OCI-M1 (cell line): ENCODE measurements at regions not wholly inside any gene's neighbourhood (a gene's known extent, or its start where the extent isn't known, plus 50 kb on each side); places are given as distances from the start of the nearest gene placed in this dataset.

Experiments used
- DNase-seq: peaks from one replicate; lab custom pipeline; 2025; lab: John Stamatoyannopoulos, UW

GRCh38 chr10:104505521-104506042 is 135.5 kb upstream of the SORCS3 start:
- DNase-seq: no peak

- no peak for DNase-seq
Measured at GRCh38 chr10:104509981-104510380, 131.1 kb upstream of the SORCS3 start.

- DNase-seq: no peak
Measured at GRCh38 chr10:104510644-104511043, 130.4 kb upstream of the SORCS3 start.

GRCh38 chr10:104512800-104513199 is 128.3 kb upstream of the SORCS3 start:
- no peak for DNase-seq

GRCh38 chr10:104515678-104516199 is 125.4 kb upstream of the SORCS3 start:
- no peak for DNase-seq

- no peak for DNase-seq
Measured at GRCh38 chr10:104516986-104517385, 124.1 kb upstream of the SORCS3 start.

- DNase-seq: no peak
Measured at GRCh38 chr10:104517946-104518345, 123.1 kb upstream of the SORCS3 start.

- DNase-seq: no peak
Measured at GRCh38 chr10:104518891-104519290, 122.2 kb upstream of the SORCS3 start.

GRCh38 chr10:104520653-104521052 is 120.4 kb upstream of the SORCS3 start:
- no peak for DNase-seq

- no peak for DNase-seq
Measured at GRCh38 chr10:104521901-104522694, 119.0 kb upstream of the SORCS3 start.

- no peak for DNase-seq
Measured at GRCh38 chr10:104526188-104526587, 114.9 kb upstream of the SORCS3 start.

- no peak for DNase-seq
Measured at GRCh38 chr10:104527013-104527412, 114.1 kb upstream of the SORCS3 start.

- DNase-seq: no peak
Measured at GRCh38 chr10:104540181-104540580, 100.9 kb upstream of the SORCS3 start.

- no peak for DNase-seq
Measured at GRCh38 chr10:104541820-104542219, 99.3 kb upstream of the SORCS3 start.

- DNase-seq: no peak
Measured at GRCh38 chr10:104546336-104546735, 94.8 kb upstream of the SORCS3 start.

GRCh38 chr10:104546756-104547155 is 94.3 kb upstream of the SORCS3 start:
- no peak for DNase-seq

GRCh38 chr10:104548090-104548489 is 93.0 kb upstream of the SORCS3 start:
- DNase-seq: no peak

GRCh38 chr10:104556831-104557230 is 84.3 kb upstream of the SORCS3 start:
- no peak for DNase-seq

- DNase-seq: no peak
Measured at GRCh38 chr10:104557966-104558365, 83.1 kb upstream of the SORCS3 start.

- DNase-seq: no peak
Measured at GRCh38 chr10:104559935-104560334, 81.2 kb upstream of the SORCS3 start.

GRCh38 chr10:104563051-104563450 is 78.0 kb upstream of the SORCS3 start:
- DNase-seq: no peak

GRCh38 chr10:104563548-104563947 is 77.5 kb upstream of the SORCS3 start:
- no peak for DNase-seq

- DNase-seq: no peak
Measured at GRCh38 chr10:104574427-104574826, 66.7 kb upstream of the SORCS3 start.

- no peak for DNase-seq
Measured at GRCh38 chr10:104574838-104575237, 66.3 kb upstream of the SORCS3 start.
